ENCODE measurements at regions not wholly inside any gene's neighbourhood (a gene's known extent, or its start where the extent isn't known, plus 50 kb on each side); places are given as distances from the start of the nearest gene placed in this dataset.

- Histone ChIP-seq H3K14ac (ENCODE audit: insufficient read length) (no peak overlapping the region), H3K79me2 (ENCODE audit: control insufficient read depth in 1 of 2, insufficient read depth in 2 of 2, low read length in 2 of 2) (peaks cover 0 to 18% of the 10 kb centered on the region in 2 experiments; a peak in 2 of 4 replicates), H2BK12ac (ENCODE audit: low read depth, low read length) (no peak overlapping the region), H3K18ac (ENCODE audit: extremely low read depth, low read length) (no peak overlapping the region), H2AFZ (ENCODE audit: low read length) (no peak overlapping the region), H2BK120ac (replicated peaks; ENCODE audit: low read depth, low read length) (no peak overlapping the region), H3K27ac (ENCODE audit: low read depth, low read length) (no peak overlapping the region), H3K23me2 (ENCODE audit: low read depth, low read length) (no peaks in the 10 kb centered on the region; the same call in 1 of the 2 replicates), H3K4me1 (replicated peaks in 1 of 4; ENCODE audit: control insufficient read depth in 3 of 4, insufficient read depth in 4 of 4, low read length in 3 of 4) (peaks cover 0 to 4% (median 2%) of the 10 kb centered on the region in 4 experiments; a peak in 2 of 7 replicates), H2AK5ac (ENCODE audit: low read depth, low read length) (no peak overlapping the region), H3K79me1 (ENCODE audit: low read depth, low read length) (peaks cover 7% of the 10 kb centered on the region; the same call in 1 of the 2 replicates), H3K23ac (ENCODE audit: insufficient read length) (no peak overlapping the region), H3K36me3 (ENCODE audit: control insufficient read depth in 2 of 4, insufficient read depth in 4 of 4, low read length in 3 of 4) (no peaks in the 10 kb centered on the region), H2BK5ac (ENCODE audit: low read depth, low read length) (no peak overlapping the region), H3K4me3 (ENCODE audit: extremely low read depth in 1 of 4, insufficient read depth in 2 of 4, low read depth in 3 of 4, low read length in 4 of 4) (no peak overlapping the region), H4K91ac (replicated peaks; ENCODE audit: insufficient read length, low read length) (no peak overlapping the region), H3K9ac (replicated peaks in 1 of 4; ENCODE audit: extremely low read depth in 1 of 4, low read depth in 3 of 4, low read length in 3 of 4) (no peak overlapping the region), H4K5ac (ENCODE audit: insufficient read length, low read depth, low read length) (no peak overlapping the region), H4K8ac (ENCODE audit: extremely low read depth, insufficient read depth, low read length) (no peak overlapping the region), H2BK15ac (ENCODE audit: low read length) (no peak overlapping the region), H3K4ac (replicated peaks; ENCODE audit: insufficient read length, low read depth, low read length) (no peak overlapping the region), H3K56ac (replicated peaks; ENCODE audit: insufficient read length, low read depth, low read length) (no peak overlapping the region), H3K9me3 (ENCODE audit: insufficient read depth in 2 of 2, low read depth in 1 of 2, low read length in 1 of 2) (peaks cover 2 to 6% of the 10 kb centered on the region in 2 experiments; a peak in 1 of 4 replicates), H3K27me3 (replicated peaks in 1 of 4; ENCODE audit: control insufficient read depth in 3 of 4, extremely low read depth in 1 of 4, insufficient read depth in 3 of 4, low read length in 3 of 4) (no peaks in the 10 kb centered on the region), H2BK20ac (ENCODE audit: low read length) (no peak overlapping the region), H3K4me2 (ENCODE audit: insufficient read depth in 1 of 2, low read depth in 2 of 2, low read length in 2 of 2) (no peak overlapping the region), H4K20me1 (replicated peaks in 1 of 2; ENCODE audit: control insufficient read depth in 1 of 2, insufficient read depth in 2 of 2, low read length in 2 of 2) (no peaks in the 10 kb centered on the region)
- no peak for DNase-seq (ENCODE audit: low read depth in 1 of 2, low spot score in 2 of 2)
- WGBS, 2 experiments (ENCODE audit: extremely low coverage in 1 of 2, insufficient coverage in 1 of 2, insufficient read length in 1 of 2, insufficient replicate concordance in 2 of 2, low coverage in 1 of 2, low lambda C conversion rate in 2 of 2, missing lambda C conversion rate in 1 of 2) = 90% methylated on average over 11 of the region's 11 CpGs; no CpG with 5 or more reads in 1 of the 2 experiments
- CTCF ChIA-PET (ENCODE audit: partially characterized antibody) = interaction anchor here (1.4 to 2.8 kb wide), 6 partner anchors 10 to 19 kb away, joined by 4 to 9 read pairs (median 4); no protein-coding TSS in a partner anchor
- POLR2A ChIA-PET (ENCODE audit: partially characterized antibody) = interaction anchor here (1.3 kb wide), 1 partner anchor 24 kb away, joined by 5 read pairs; no protein-coding TSS in a partner anchor
- no peak for FAIRE-seq
- no peak for TF ChIP-seq EGR1 (IDR thresholded peaks at IDR 0.05; ENCODE audit: borderline replicate concordance, low read depth, low read length)
- no peak for TF ChIP-seq GABPA (IDR thresholded peaks at IDR 0.05; ENCODE audit: borderline replicate concordance, insufficient read depth, low read length)
- no peak for TF ChIP-seq USF2 (IDR thresholded peaks at IDR 0.05; ENCODE audit: low read length)
- no peak for TF ChIP-seq SP2 (IDR thresholded peaks at IDR 0.05; ENCODE audit: low read length)
- TF ChIP-seq ATF2 (IDR thresholded peaks at IDR 0.05; ENCODE audit: low read length) = no peak
- TF ChIP-seq E2F6 (IDR thresholded peaks at IDR 0.05) = no peak
- peak in 1 of 2 experiments; percentile 12; a peak in 1 of 4 replicates for TF ChIP-seq RAD21 (IDR thresholded peaks at IDR 0.05 in 1 of 2, conservative IDR thresholded peaks at IDR 0.05 in 1 of 2; ENCODE audit: low read depth in 2 of 2, low read length in 2 of 2)
Measured at GRCh38 chr21:31476263-31477022, 132.4 kb upstream of the TIAM1 start.
